ENCODE measurements at regions not wholly inside any gene's neighbourhood (a gene's known extent, or its start where the extent isn't known, plus 50 kb on each side); places are given as distances from the start of the nearest gene placed in this dataset.
A peak's percentile ranks its signal among the peaks of the same experiment; 100 is the strongest.

DNA sequence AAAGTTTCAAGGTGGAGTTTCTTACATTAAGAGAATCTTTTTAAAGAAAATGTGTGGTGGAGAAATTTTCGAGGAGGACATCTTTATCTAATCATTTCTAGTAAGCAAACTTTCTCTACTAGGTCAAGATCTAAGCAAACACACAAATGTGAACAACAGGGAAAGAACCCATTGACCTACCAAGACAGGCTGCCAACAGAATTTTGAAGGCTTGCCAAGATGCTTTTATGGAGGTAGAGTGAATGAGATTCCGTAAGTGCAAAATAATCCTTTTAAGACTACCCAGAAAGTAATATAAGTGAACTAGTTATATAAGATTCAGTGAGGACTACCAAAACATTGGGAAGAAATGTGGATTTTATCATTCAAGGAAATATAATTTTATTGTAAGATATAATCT is 357.1 kb upstream of the PDE3A start:
- Histone ChIP-seq H3K27ac (ENCODE audit: low read depth, low read length) (no peak overlapping the region), H3K9ac (ENCODE audit: low read length in 5 of 5) (no peak overlapping the region), H3K4me3 (ENCODE audit: low read depth in 1 of 5, low read length in 5 of 5) (no peak overlapping the region), H3K36me3 (ENCODE audit: control insufficient read depth in 5 of 5, insufficient read depth in 5 of 5, low read length in 5 of 5) (no peaks in the 10 kb centered on the region), H3K27me3 (ENCODE audit: control insufficient read depth in 5 of 5, insufficient read depth in 4 of 5, low read length in 5 of 5) (no peaks in the 10 kb centered on the region), H3K4me1 (ENCODE audit: control insufficient read depth in 5 of 5, insufficient read depth in 5 of 5, low read length in 5 of 5) (peaks cover 0 to 19% (median 0%) of the 10 kb centered on the region in 5 donors), H3K9me3 (ENCODE audit: control insufficient read depth in 5 of 5, low read length in 5 of 5) (peaks cover 0 to 3% (median 0%) of the 10 kb centered on the region in 5 donors)

- Histone ChIP-seq H3K9me3 (ENCODE audit: control insufficient read depth in 5 of 5, low read length in 5 of 5) (no peaks in the 10 kb centered on the region), H3K27me3 (ENCODE audit: control insufficient read depth in 5 of 5, insufficient read depth in 4 of 5, low read length in 5 of 5) (no peaks in the 10 kb centered on the region), H3K9ac (ENCODE audit: low read length in 5 of 5) (no peak overlapping the region), H3K4me1 (ENCODE audit: control insufficient read depth in 5 of 5, insufficient read depth in 5 of 5, low read length in 5 of 5) (no peaks in the 10 kb centered on the region), H3K27ac (ENCODE audit: low read depth, low read length) (no peak overlapping the region), H3K36me3 (ENCODE audit: control insufficient read depth in 5 of 5, insufficient read depth in 5 of 5, low read length in 5 of 5) (no peaks in the 10 kb centered on the region), H3K4me3 (ENCODE audit: low read depth in 1 of 5, low read length in 5 of 5) (no peak overlapping the region)
These were observed 350.5 kb upstream of the PDE3A start for GRCh38 chr12:20017802-20018201.

DNA sequence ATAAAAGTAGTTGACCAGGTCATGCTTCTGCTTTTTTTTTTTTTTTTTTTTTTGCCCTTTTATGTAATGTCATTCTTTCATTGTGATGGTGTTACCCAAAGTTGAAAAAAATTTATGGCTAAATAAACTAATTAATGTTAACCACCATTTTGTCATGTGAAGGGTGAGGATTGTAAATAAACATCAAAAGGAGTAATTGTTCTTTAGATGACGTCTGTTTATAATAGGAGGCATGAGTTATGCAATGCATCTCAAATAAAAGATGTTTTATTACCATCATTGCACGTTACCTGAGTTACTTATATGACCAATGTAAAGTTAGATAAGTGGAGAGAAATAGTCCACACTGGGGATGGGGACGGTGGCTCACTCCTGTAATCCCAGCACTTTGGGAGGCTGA is 349.9 kb upstream of the PDE3A start:
- H3K4me1 ChIP-seq (ENCODE audit: control insufficient read depth in 5 of 5, insufficient read depth in 5 of 5, low read length in 5 of 5), result no peaks in the 10 kb centered on the region
- no peak overlapping the region for H3K9ac ChIP-seq (ENCODE audit: low read length in 5 of 5)
- H3K9me3 ChIP-seq (ENCODE audit: control insufficient read depth in 5 of 5, low read length in 5 of 5), result no peaks in the 10 kb centered on the region
- H3K4me3 ChIP-seq (ENCODE audit: low read depth in 1 of 5, low read length in 5 of 5), result no peak overlapping the region
- H3K36me3 ChIP-seq (ENCODE audit: control insufficient read depth in 5 of 5, insufficient read depth in 5 of 5, low read length in 5 of 5), result no peaks in the 10 kb centered on the region
- no peaks in the 10 kb centered on the region for H3K27me3 ChIP-seq (ENCODE audit: control insufficient read depth in 5 of 5, insufficient read depth in 4 of 5, low read length in 5 of 5)
- no peak overlapping the region for H3K27ac ChIP-seq (ENCODE audit: low read depth, low read length)

DNA sequence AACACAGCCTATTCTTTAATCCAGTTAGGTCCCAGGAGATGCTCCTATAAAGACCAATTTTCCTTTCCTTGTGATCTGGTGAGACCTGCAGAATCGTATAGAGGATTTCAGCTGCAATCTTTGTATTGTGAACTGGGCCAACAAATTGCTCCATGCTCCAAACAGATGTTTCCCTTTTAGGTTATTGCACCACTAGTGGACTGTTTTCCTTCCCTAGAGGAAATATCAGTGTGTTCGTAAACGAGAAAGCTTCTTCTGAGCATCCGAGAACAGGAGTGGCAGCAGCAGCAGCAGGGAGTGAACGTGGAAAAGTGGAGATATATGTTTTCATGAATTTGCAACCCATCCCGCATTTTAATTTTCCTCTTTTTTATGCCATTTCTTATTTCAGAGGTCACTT is 344.1 kb upstream of the PDE3A start:
- Histone ChIP-seq H3K27ac (ENCODE audit: low read depth, low read length) (no peak overlapping the region), H3K4me3 (ENCODE audit: low read depth in 1 of 5, low read length in 5 of 5) (no peak overlapping the region), H3K36me3 (ENCODE audit: control insufficient read depth in 5 of 5, insufficient read depth in 5 of 5, low read length in 5 of 5) (no peaks in the 10 kb centered on the region), H3K9me3 (ENCODE audit: control insufficient read depth in 5 of 5, low read length in 5 of 5) (no peaks in the 10 kb centered on the region), H3K9ac (ENCODE audit: low read length in 5 of 5) (no peak overlapping the region), H3K27me3 (ENCODE audit: control insufficient read depth in 5 of 5, insufficient read depth in 4 of 5, low read length in 5 of 5) (no peaks in the 10 kb centered on the region), H3K4me1 (ENCODE audit: control insufficient read depth in 5 of 5, insufficient read depth in 5 of 5, low read length in 5 of 5) (peaks cover 0 to 7% (median 4%) of the 10 kb centered on the region in 5 donors)

DNA sequence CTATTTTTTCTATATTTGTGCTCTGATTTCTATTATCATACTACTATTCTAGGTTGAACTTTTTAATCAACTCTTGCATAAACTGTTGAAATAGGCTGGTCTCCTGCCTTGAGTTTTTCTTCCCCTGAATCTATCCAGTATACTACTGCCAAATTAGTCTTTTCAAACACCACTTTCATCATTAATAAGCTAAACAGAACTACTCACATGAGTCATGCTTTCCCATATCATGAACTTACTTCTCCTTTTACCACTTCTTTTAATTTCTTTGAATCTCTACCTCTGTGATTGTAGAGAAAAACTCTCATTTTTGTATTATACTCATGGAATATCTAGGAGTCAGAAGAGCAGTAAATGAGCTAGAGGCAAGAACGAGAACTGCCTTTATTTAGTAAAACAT is 340.3 kb upstream of the PDE3A start:
- H3K27ac ChIP-seq (ENCODE audit: low read depth, low read length), result no peak overlapping the region
- no peaks in the 10 kb centered on the region for H3K36me3 ChIP-seq (ENCODE audit: control insufficient read depth in 5 of 5, insufficient read depth in 5 of 5, low read length in 5 of 5)
- no peak overlapping the region for H3K9ac ChIP-seq (ENCODE audit: low read length in 5 of 5)
- peaks cover 0 to 7% (median 4%) of the 10 kb centered on the region in 5 donors for H3K4me1 ChIP-seq (ENCODE audit: control insufficient read depth in 5 of 5, insufficient read depth in 5 of 5, low read length in 5 of 5)
- H3K27me3 ChIP-seq (ENCODE audit: control insufficient read depth in 5 of 5, insufficient read depth in 4 of 5, low read length in 5 of 5), result no peaks in the 10 kb centered on the region
- H3K4me3 ChIP-seq (ENCODE audit: low read depth in 1 of 5, low read length in 5 of 5), result no peak overlapping the region
- H3K9me3 ChIP-seq (ENCODE audit: control insufficient read depth in 5 of 5, low read length in 5 of 5), result no peaks in the 10 kb centered on the region

DNA sequence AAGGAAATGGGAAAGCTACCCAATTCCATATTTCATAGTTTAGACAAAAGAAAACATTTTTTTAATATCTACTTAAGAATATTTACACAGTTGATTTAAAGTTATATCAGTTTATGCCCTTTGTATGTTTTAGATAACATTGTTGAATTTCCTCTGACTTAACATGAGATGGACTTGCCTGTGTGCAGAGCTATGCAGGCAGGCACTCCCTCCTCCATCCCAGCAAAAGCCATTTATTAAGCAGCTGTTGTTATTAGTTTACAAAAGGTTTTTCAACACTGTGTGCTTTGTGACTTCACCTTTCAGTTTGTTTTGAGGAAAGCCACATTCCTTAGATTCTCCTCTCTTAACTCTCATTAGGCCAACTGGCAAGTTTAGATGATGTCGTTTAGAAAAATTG is 337.5 kb upstream of the PDE3A start:
- H3K4me3 ChIP-seq (ENCODE audit: low read depth in 1 of 5, low read length in 5 of 5), result no peak overlapping the region
- no peak overlapping the region for H3K9ac ChIP-seq (ENCODE audit: low read length in 5 of 5)

GRCh38 chr12:20039562-20039961 is 328.8 kb upstream of the PDE3A start:
- Histone ChIP-seq H3K36me3 (ENCODE audit: control insufficient read depth in 5 of 5, insufficient read depth in 5 of 5, low read length in 5 of 5) (no peaks in the 10 kb centered on the region), H3K27me3 (ENCODE audit: control insufficient read depth in 5 of 5, insufficient read depth in 4 of 5, low read length in 5 of 5) (no peaks in the 10 kb centered on the region), H3K4me1 (ENCODE audit: control insufficient read depth in 5 of 5, insufficient read depth in 5 of 5, low read length in 5 of 5) (peaks cover 0 to 19% (median 6%) of the 10 kb centered on the region in 5 donors), H3K27ac (ENCODE audit: low read depth, low read length) (no peak overlapping the region), H3K9me3 (ENCODE audit: control insufficient read depth in 5 of 5, low read length in 5 of 5) (no peaks in the 10 kb centered on the region), H3K4me3 (ENCODE audit: low read depth in 1 of 5, low read length in 5 of 5) (no peak overlapping the region), H3K9ac (ENCODE audit: low read length in 5 of 5) (no peak overlapping the region)

More for the DNA sequence above, 337.5 kb upstream of the PDE3A start:
- Histone ChIP-seq H3K36me3 (ENCODE audit: control insufficient read depth in 5 of 5, insufficient read depth in 5 of 5, low read length in 5 of 5) (no peaks in the 10 kb centered on the region), H3K27ac (ENCODE audit: low read depth, low read length) (no peak overlapping the region), H3K9me3 (ENCODE audit: control insufficient read depth in 5 of 5, low read length in 5 of 5) (no peaks in the 10 kb centered on the region), H3K27me3 (ENCODE audit: control insufficient read depth in 5 of 5, insufficient read depth in 4 of 5, low read length in 5 of 5) (no peaks in the 10 kb centered on the region), H3K4me1 (ENCODE audit: control insufficient read depth in 5 of 5, insufficient read depth in 5 of 5, low read length in 5 of 5) (no peaks in the 10 kb centered on the region)

DNA sequence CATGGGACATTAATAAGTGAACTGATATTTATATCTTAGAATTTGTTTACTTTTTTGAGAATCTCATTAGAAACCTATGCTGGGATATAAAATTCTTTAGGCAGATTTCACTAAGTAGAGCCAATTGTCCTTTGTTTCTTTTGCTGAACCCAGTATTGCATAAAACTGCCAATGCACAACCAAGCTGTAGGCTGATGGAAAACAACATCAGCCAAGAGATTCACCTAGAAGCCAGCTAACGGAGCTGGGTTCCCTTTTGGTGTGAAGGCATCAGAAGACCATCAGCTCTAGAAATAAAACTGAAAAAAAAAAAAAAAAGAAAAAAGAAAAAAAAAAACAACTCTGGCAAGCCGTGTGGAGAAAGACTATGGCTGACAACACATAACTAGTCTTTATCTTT is 328.2 kb upstream of the PDE3A start:
- H3K9me3 ChIP-seq (ENCODE audit: control insufficient read depth in 5 of 5, low read length in 5 of 5), result no peaks in the 10 kb centered on the region
- H3K9ac ChIP-seq (ENCODE audit: low read length in 5 of 5), result no peak overlapping the region
- peaks cover 0 to 24% (median 6%) of the 10 kb centered on the region in 5 donors for H3K4me1 ChIP-seq (ENCODE audit: control insufficient read depth in 5 of 5, insufficient read depth in 5 of 5, low read length in 5 of 5)
- H3K36me3 ChIP-seq (ENCODE audit: control insufficient read depth in 5 of 5, insufficient read depth in 5 of 5, low read length in 5 of 5), result no peaks in the 10 kb centered on the region
- no peak overlapping the region for H3K4me3 ChIP-seq (ENCODE audit: low read depth in 1 of 5, low read length in 5 of 5)
- H3K27me3 ChIP-seq (ENCODE audit: control insufficient read depth in 5 of 5, insufficient read depth in 4 of 5, low read length in 5 of 5), result no peaks in the 10 kb centered on the region
- H3K27ac ChIP-seq (ENCODE audit: low read depth, low read length), result no peak overlapping the region

- H3K9me3 ChIP-seq (ENCODE audit: control insufficient read depth in 5 of 5, low read length in 5 of 5), result no peaks in the 10 kb centered on the region
- H3K9ac ChIP-seq (ENCODE audit: low read length in 5 of 5), result no peak overlapping the region
- no peak overlapping the region for H3K4me3 ChIP-seq (ENCODE audit: low read depth in 1 of 5, low read length in 5 of 5)
- no peaks in the 10 kb centered on the region for H3K27me3 ChIP-seq (ENCODE audit: control insufficient read depth in 5 of 5, insufficient read depth in 4 of 5, low read length in 5 of 5)
- H3K36me3 ChIP-seq (ENCODE audit: control insufficient read depth in 5 of 5, insufficient read depth in 5 of 5, low read length in 5 of 5), result no peaks in the 10 kb centered on the region
- peaks cover 0 to 24% (median 6%) of the 10 kb centered on the region in 5 donors for H3K4me1 ChIP-seq (ENCODE audit: control insufficient read depth in 5 of 5, insufficient read depth in 5 of 5, low read length in 5 of 5)
- no peak overlapping the region for H3K27ac ChIP-seq (ENCODE audit: low read depth, low read length)
These were observed 327.5 kb upstream of the PDE3A start for GRCh38 chr12:20040831-20041230.

GRCh38 chr12:20044351-20044750 is 324.0 kb upstream of the PDE3A start:
- Histone ChIP-seq H3K4me3 (ENCODE audit: low read depth in 1 of 5, low read length in 5 of 5) (no peak overlapping the region), H3K4me1 (ENCODE audit: control insufficient read depth in 5 of 5, insufficient read depth in 5 of 5, low read length in 5 of 5) (peaks cover 0 to 24% (median 6%) of the 10 kb centered on the region in 5 donors), H3K36me3 (ENCODE audit: control insufficient read depth in 5 of 5, insufficient read depth in 5 of 5, low read length in 5 of 5) (no peaks in the 10 kb centered on the region), H3K9me3 (ENCODE audit: control insufficient read depth in 5 of 5, low read length in 5 of 5) (no peaks in the 10 kb centered on the region), H3K27ac (ENCODE audit: low read depth, low read length) (peak overlapping the region; percentile 21), H3K9ac (ENCODE audit: low read length in 5 of 5) (no peak overlapping the region), H3K27me3 (ENCODE audit: control insufficient read depth in 5 of 5, insufficient read depth in 4 of 5, low read length in 5 of 5) (no peaks in the 10 kb centered on the region)

GRCh38 chr12:20044846-20045245 is 323.5 kb upstream of the PDE3A start:
- no peak overlapping the region for H3K4me3 ChIP-seq (ENCODE audit: low read depth in 1 of 5, low read length in 5 of 5)
- peak overlapping the region; percentile 21 for H3K27ac ChIP-seq (ENCODE audit: low read depth, low read length)
- peaks cover 0 to 25% (median 6%) of the 10 kb centered on the region in 5 donors for H3K4me1 ChIP-seq (ENCODE audit: control insufficient read depth in 5 of 5, insufficient read depth in 5 of 5, low read length in 5 of 5)
- no peaks in the 10 kb centered on the region for H3K9me3 ChIP-seq (ENCODE audit: control insufficient read depth in 5 of 5, low read length in 5 of 5)
- no peaks in the 10 kb centered on the region for H3K36me3 ChIP-seq (ENCODE audit: control insufficient read depth in 5 of 5, insufficient read depth in 5 of 5, low read length in 5 of 5)
- H3K27me3 ChIP-seq (ENCODE audit: control insufficient read depth in 5 of 5, insufficient read depth in 4 of 5, low read length in 5 of 5), result no peaks in the 10 kb centered on the region
- no peak overlapping the region for H3K9ac ChIP-seq (ENCODE audit: low read length in 5 of 5)

All from subcutaneous abdominal adipose tissue (tissue), 5 donors.